ENCODE measurements at regions not wholly inside any gene's neighbourhood (a gene's known extent, or its start where the extent isn't known, plus 50 kb on each side); places are given as distances from the start of the nearest gene placed in this dataset.

- TF ChIP-seq EZH2 (IDR thresholded peaks at IDR 0.05; ENCODE audit: borderline replicate concordance, low read depth, low read length, poor library complexity, severe bottlenecking) = no peak
- TF ChIP-seq CTCF (conservative IDR thresholded peaks at IDR 0.05; ENCODE audit: low read depth, low read length) = no peak
Measured at GRCh38 chr4:101415962-101416361, 68.6 kb upstream of the PPP3CA start.

All from A673 (cell line).